HEK293 (cell line): ENCODE measurements at regions not wholly inside any gene's neighbourhood (a gene's known extent, or its start where the extent isn't known, plus 50 kb on each side); places are given as distances from the start of the nearest gene placed in this dataset.
"Not testable (repeated sequence)": the region's sequence is repeated elsewhere in the genome, so short reads cannot be mapped to it uniquely, and the experiment has no call there.

ENCODE experiments used
- MYNN ChIP-seq: fragments of 450-650 bp; formaldehyde crosslinking; IDR thresholded peaks from 2 replicates; pipeline ENCODE4 v1.5.1; 2016; ENCODE audit warnings: missing biosample characterization, missing genetic modification characterization, borderline replicate concordance
- ZNF2 ChIP-seq: fragments of 450-650 bp; formaldehyde crosslinking; IDR thresholded peaks from 2 replicates; pipeline ENCODE4 v1.5.1; 2016; ENCODE audit warnings: missing biosample characterization, missing genetic modification characterization
- ZNF600 ChIP-seq: fragments of 450-650 bp; formaldehyde crosslinking; IDR thresholded peaks from 2 replicates; pipeline ENCODE4 v1.5.1; 2016; ENCODE audit warnings: missing biosample characterization, missing genetic modification characterization
- ZNF830 ChIP-seq: fragments of 450-650 bp; IDR thresholded peaks from 2 replicates; pipeline ENCODE4 v1.5.0; 2018; ENCODE audit warnings: missing biosample characterization, missing genetic modification characterization, low read depth, mild to moderate bottlenecking, moderate library complexity
- TF ChIP-seq, protein P1 (sequence below): fragments of 450-650 bp; formaldehyde crosslinking; IDR thresholded peaks from 2 replicates; pipeline ENCODE4 v1.5.1; 2016; ENCODE audit warnings: missing biosample characterization, missing genetic modification characterization
- TF ChIP-seq, protein P2 (sequence below): fragments of 450-650 bp; formaldehyde crosslinking; IDR thresholded peaks from 2 replicates; pipeline ENCODE4 v1.5.1; 2016; ENCODE audit warnings: missing biosample characterization, missing genetic modification characterization
- TF ChIP-seq, protein P3 (sequence below): fragments of 450-650 bp; formaldehyde crosslinking; IDR thresholded peaks from 2 replicates; pipeline ENCODE4 v1.5.1; 2016; ENCODE audit warnings: missing biosample characterization, missing genetic modification characterization

DNA sequence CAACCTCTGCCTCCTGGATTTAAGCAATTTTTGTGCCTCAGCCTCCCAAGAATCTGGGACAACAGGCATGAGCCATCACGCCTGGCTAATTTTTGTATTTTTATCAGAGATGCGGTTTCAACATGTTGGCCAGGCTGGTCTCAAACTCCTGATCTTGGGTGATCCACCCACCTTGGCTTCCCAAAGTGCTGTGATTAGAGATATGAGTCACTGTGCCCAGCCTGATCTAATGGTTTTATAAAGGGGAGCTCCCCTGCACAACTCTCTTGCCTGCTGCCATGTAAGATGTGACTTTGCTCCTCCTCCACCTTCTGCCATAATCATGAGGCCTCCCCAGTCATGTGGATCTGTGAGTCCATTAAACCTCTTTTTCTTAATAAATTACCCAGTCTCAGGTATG is 107.5 kb upstream of the ALDH3B2 start:
- not testable (repeated sequence) for TF ChIP-seq MYNN (tag by site-specific recombination); ZNF2 (tag by site-specific recombination); ZNF600; ZNF830 (tag by site-specific recombination)
- TF ChIP-seq, protein P1, sequence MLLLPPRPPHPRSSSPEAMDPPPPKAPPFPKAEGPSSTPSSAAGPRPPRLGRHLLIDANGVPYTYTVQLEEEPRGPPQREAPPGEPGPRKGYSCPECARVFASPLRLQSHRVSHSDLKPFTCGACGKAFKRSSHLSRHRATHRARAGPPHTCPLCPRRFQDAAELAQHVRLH (tag by site-specific recombination) = not testable (repeated sequence)
- TF ChIP-seq, protein P2, sequence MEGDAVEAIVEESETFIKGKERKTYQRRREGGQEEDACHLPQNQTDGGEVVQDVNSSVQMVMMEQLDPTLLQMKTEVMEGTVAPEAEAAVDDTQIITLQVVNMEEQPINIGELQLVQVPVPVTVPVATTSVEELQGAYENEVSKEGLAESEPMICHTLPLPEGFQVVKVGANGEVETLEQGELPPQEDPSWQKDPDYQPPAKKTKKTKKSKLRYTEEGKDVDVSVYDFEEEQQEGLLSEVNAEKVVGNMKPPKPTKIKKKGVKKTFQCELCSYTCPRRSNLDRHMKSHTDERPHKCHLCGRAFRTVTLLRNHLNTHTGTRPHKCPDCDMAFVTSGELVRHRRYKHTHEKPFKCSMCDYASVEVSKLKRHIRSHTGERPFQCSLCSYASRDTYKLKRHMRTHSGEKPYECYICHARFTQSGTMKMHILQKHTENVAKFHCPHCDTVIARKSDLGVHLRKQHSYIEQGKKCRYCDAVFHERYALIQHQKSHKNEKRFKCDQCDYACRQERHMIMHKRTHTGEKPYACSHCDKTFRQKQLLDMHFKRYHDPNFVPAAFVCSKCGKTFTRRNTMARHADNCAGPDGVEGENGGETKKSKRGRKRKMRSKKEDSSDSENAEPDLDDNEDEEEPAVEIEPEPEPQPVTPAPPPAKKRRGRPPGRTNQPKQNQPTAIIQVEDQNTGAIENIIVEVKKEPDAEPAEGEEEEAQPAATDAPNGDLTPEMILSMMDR (tag by site-specific recombination) = not testable (repeated sequence)
- TF ChIP-seq, protein P3, sequence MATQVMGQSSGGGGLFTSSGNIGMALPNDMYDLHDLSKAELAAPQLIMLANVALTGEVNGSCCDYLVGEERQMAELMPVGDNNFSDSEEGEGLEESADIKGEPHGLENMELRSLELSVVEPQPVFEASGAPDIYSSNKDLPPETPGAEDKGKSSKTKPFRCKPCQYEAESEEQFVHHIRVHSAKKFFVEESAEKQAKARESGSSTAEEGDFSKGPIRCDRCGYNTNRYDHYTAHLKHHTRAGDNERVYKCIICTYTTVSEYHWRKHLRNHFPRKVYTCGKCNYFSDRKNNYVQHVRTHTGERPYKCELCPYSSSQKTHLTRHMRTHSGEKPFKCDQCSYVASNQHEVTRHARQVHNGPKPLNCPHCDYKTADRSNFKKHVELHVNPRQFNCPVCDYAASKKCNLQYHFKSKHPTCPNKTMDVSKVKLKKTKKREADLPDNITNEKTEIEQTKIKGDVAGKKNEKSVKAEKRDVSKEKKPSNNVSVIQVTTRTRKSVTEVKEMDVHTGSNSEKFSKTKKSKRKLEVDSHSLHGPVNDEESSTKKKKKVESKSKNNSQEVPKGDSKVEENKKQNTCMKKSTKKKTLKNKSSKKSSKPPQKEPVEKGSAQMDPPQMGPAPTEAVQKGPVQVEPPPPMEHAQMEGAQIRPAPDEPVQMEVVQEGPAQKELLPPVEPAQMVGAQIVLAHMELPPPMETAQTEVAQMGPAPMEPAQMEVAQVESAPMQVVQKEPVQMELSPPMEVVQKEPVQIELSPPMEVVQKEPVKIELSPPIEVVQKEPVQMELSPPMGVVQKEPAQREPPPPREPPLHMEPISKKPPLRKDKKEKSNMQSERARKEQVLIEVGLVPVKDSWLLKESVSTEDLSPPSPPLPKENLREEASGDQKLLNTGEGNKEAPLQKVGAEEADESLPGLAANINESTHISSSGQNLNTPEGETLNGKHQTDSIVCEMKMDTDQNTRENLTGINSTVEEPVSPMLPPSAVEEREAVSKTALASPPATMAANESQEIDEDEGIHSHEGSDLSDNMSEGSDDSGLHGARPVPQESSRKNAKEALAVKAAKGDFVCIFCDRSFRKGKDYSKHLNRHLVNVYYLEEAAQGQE (tag by site-specific recombination) = not testable (repeated sequence)
